ENCODE measurements at regions not wholly inside any gene's neighbourhood (a gene's known extent, or its start where the extent isn't known, plus 50 kb on each side); places are given as distances from the start of the nearest gene placed in this dataset.

GRCh38 chr11:23425381-23425780 lies 565.1 kb upstream of the CCDC179 start:
- POLR2A ChIA-PET = no interaction called here
- no peaks in the 10 kb centered on the region for H3K4me1 Mint-ChIP-seq (ENCODE audit: low read depth, unreplicated experiment)
- H3K36me3 Mint-ChIP-seq (ENCODE audit: insufficient read depth, unreplicated experiment) = no peaks in the 10 kb centered on the region
- intact Hi-C loops (cut with micrococcal nuclease; ENCODE audit: unreplicated experiment) = loop anchor here (10.0 kb wide), 1 partner anchor 311 kb away; no protein-coding TSS in a partner anchor
- Histone ChIP-seq H3K36me3 (ENCODE audit: control insufficient read depth, insufficient read depth, low read length) (no peaks in the 10 kb centered on the region), H3K9me3 (0 out of 2 replicates have a peak, but pooled peaks cover 4% of the 10 kb centered on the region), H3K4me3 (ENCODE audit: low read depth, low read length) (no peak overlapping the region), H3K27me3 (replicated peaks; ENCODE audit: control insufficient read depth, insufficient read depth, low read length) (no peaks in the 10 kb centered on the region), H3K4me1 (no peaks in the 10 kb centered on the region)
- no peaks in the 10 kb centered on the region for H3K27me3 Mint-ChIP-seq (ENCODE audit: insufficient read depth, unreplicated experiment)
- CTCF ChIA-PET = no interaction called here
- no peak overlapping the region for H3K4me3 Mint-ChIP-seq (ENCODE audit: unreplicated experiment)
- no peaks in the 10 kb centered on the region for H3K9me3 Mint-ChIP-seq (ENCODE audit: unreplicated experiment)
- TF ChIP-seq CTCF (IDR thresholded peaks at IDR 0.05; ENCODE audit: insufficient read depth in 1 of 2, low read depth in 1 of 2, low read length in 1 of 2, severe bottlenecking in 1 of 2, unreplicated experiment in 1 of 2) = no peak
- no peak overlapping the region for H3K27ac Mint-ChIP-seq (ENCODE audit: unreplicated experiment)
- no peak for DNase-seq
- BruUV-seq (replicated peaks) = no TSS peak

GRCh38 chr11:23429569-23429968 lies 569.3 kb upstream of the CCDC179 start:
- no peak for TF ChIP-seq CTCF (IDR thresholded peaks at IDR 0.05; ENCODE audit: insufficient read depth in 1 of 2, low read depth in 1 of 2, low read length in 1 of 2, severe bottlenecking in 1 of 2, unreplicated experiment in 1 of 2)
- Histone ChIP-seq H3K4me3 (ENCODE audit: low read depth, low read length) (no peak overlapping the region), H3K27me3 (replicated peaks; ENCODE audit: control insufficient read depth, insufficient read depth, low read length) (no peaks in the 10 kb centered on the region), H3K36me3 (ENCODE audit: control insufficient read depth, insufficient read depth, low read length) (no peaks in the 10 kb centered on the region), H3K9me3 (0 out of 2 replicates have a peak, but pooled peaks cover 5% of the 10 kb centered on the region), H3K4me1 (no peaks in the 10 kb centered on the region)
- no peak for DNase-seq
- H3K4me1 Mint-ChIP-seq (ENCODE audit: low read depth, unreplicated experiment) = no peaks in the 10 kb centered on the region
- intact Hi-C loops (cut with micrococcal nuclease; ENCODE audit: unreplicated experiment) = loop anchor here (10.0 kb wide), 1 partner anchor 315 kb away; no protein-coding TSS in a partner anchor
- H3K4me3 Mint-ChIP-seq (ENCODE audit: unreplicated experiment) = no peak overlapping the region
- no peak overlapping the region for H3K27ac Mint-ChIP-seq (ENCODE audit: unreplicated experiment)
- no TSS peak for BruUV-seq (replicated peaks)
- no peaks in the 10 kb centered on the region for H3K36me3 Mint-ChIP-seq (ENCODE audit: insufficient read depth, unreplicated experiment)
- ChIA-PET CTCF (no interaction called here), POLR2A (no interaction called here)
- H3K27me3 Mint-ChIP-seq (ENCODE audit: insufficient read depth, unreplicated experiment) = no peaks in the 10 kb centered on the region
- no peaks in the 10 kb centered on the region for H3K9me3 Mint-ChIP-seq (ENCODE audit: unreplicated experiment)

DNA sequence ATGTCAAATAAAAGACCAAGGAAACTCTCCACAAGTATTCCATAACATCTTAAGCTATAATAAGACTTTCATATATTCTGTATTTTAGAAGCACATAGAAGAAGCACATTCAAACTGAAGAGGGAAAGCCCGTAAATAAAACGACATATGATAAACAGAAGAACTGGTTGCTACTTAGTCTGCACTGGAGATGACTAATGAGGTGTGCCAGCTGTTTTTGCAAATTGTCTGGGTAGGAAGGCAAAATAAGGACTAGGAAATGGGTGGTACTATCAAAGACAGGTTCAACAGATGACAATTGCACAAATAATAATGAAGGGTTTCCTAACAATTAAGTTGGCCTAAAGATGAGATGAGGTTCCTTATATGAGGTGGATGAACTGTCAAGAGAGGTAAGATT lies 593.2 kb upstream of the CCDC179 start:
- Histone ChIP-seq H3K4me1 (no peaks in the 10 kb centered on the region), H3K36me3 (ENCODE audit: control insufficient read depth, insufficient read depth, low read length) (no peaks in the 10 kb centered on the region), H3K27me3 (replicated peaks; ENCODE audit: control insufficient read depth, insufficient read depth, low read length) (no peaks in the 10 kb centered on the region), H3K4me3 (ENCODE audit: low read depth, low read length) (no peak overlapping the region), H3K9me3 (no peaks in the 10 kb centered on the region)
- Mint-ChIP-seq H3K4me3 (ENCODE audit: unreplicated experiment) (no peak overlapping the region), H3K4me1 (ENCODE audit: low read depth, unreplicated experiment) (no peaks in the 10 kb centered on the region), H3K36me3 (ENCODE audit: insufficient read depth, unreplicated experiment) (no peaks in the 10 kb centered on the region), H3K27me3 (ENCODE audit: insufficient read depth, unreplicated experiment) (no peaks in the 10 kb centered on the region), H3K27ac (ENCODE audit: unreplicated experiment) (no peak overlapping the region), H3K9me3 (ENCODE audit: unreplicated experiment) (no peaks in the 10 kb centered on the region)
- intact Hi-C loops (cut with micrococcal nuclease; ENCODE audit: unreplicated experiment) = no loop called here
- no TSS peak for BruUV-seq (replicated peaks)
- TF ChIP-seq CTCF (IDR thresholded peaks at IDR 0.05; ENCODE audit: insufficient read depth in 1 of 2, low read depth in 1 of 2, low read length in 1 of 2, severe bottlenecking in 1 of 2, unreplicated experiment in 1 of 2) = no peak
- no peak for DNase-seq
- CTCF ChIA-PET = no interaction called here
- POLR2A ChIA-PET = no interaction called here
